B cell (primary cell): ENCODE measurements at regions not wholly inside any gene's neighbourhood (a gene's known extent, or its start where the extent isn't known, plus 50 kb on each side); places are given as distances from the start of the nearest gene placed in this dataset.

Experiments used
- ATAC-seq: fragments of 200-7000 bp; cut with Tn5 transposase; one replicate; pipeline ENCODE4 v1.10.0; 2021; ENCODE audit warnings: low read depth, mild to moderate bottlenecking, moderate number of reproducible peaks, moderate library complexity
- CTCF ChIA-PET: fragments of 350-600 bp; sonication (Branson Sonifier 250); formaldehyde crosslinking; loops from one replicate; lab custom pipeline; 2021; ENCODE audit warnings: antibody characterized with exemption, inconsistent platforms; lab: Charles Lee
- POLR2A ChIA-PET: fragments of 350-600 bp; sonication (Branson Sonifier 250); formaldehyde crosslinking; loops from one replicate; lab custom pipeline; 2021; ENCODE audit warnings: antibody characterized with exemption; lab: Charles Lee
- DNase-seq: peaks from one replicate; pipeline ENCODE4 v3.0.0; 2013
- H2AFZ ChIP-seq: 2 replicates; pipeline ENCODE4 v1.6.1; 2012; ENCODE audit warnings: mild to moderate bottlenecking, low read depth, low read length; ENCODE audit not compliant: insufficient read depth, poor library complexity, severe bottlenecking
- H3K27ac ChIP-seq, 2 donors: 1 replicate in 1 of 2; 2 replicates in 1 of 2; pipeline ENCODE4 v1.5.1; 2012 to 2013; ENCODE audit warnings: low read length in 2 of 2, mild to moderate bottlenecking in 2 of 2, moderate library complexity in 1 of 2
- H3K27me3 ChIP-seq, 4 experiments: fragments of 200-600 bp in 1 of 4; sonication (generic) in 1 of 4; replicated peaks in 1 of 4; 1 replicate in 2 of 4; 2 replicates in 2 of 4; pipeline versions ENCODE4 v1.6.1 to v1.7.0; 2013 to 2016; ENCODE audit warnings: low read length in 3 of 4, mild to moderate bottlenecking in 2 of 4, mixed read lengths in 1 of 4, moderate library complexity in 1 of 4; ENCODE audit not compliant: insufficient read depth in 4 of 4, control insufficient read depth in 3 of 4; ENCODE audit errors: control extremely low read depth in 1 of 4
- H3K36me3 ChIP-seq, 2 experiments: replicated peaks in 1 of 2; 1 replicate in 1 of 2; 2 replicates in 1 of 2; pipeline versions ENCODE4 v1.6.1 to v1.7.1; 2013; ENCODE audit warnings: low read length in 1 of 2; ENCODE audit not compliant: insufficient read depth in 2 of 2, control insufficient read depth in 1 of 2; ENCODE audit errors: control extremely low read depth in 1 of 2, extremely low read depth in 1 of 2
- H3K4me1 ChIP-seq, 2 donors: fragments of 200-600 bp in 1 of 2; sonication (generic) in 1 of 2; 1 replicate in 1 of 2; 2 replicates in 1 of 2; pipeline versions ENCODE4 v1.5.1 to v1.6.1; 2013 to 2017; ENCODE audit warnings: low read length in 2 of 2; ENCODE audit not compliant: control insufficient read depth in 2 of 2, insufficient read depth in 2 of 2
- H3K4me2 ChIP-seq: replicated peaks from 2 replicates; pipeline ENCODE3; 2012; ENCODE audit warnings: mild to moderate bottlenecking, low read depth, low read length; ENCODE audit not compliant: poor library complexity, severe bottlenecking
- H3K4me3 ChIP-seq, 5 experiments: fragments of 200-600 bp in 1 of 5; sonication (generic) in 1 of 5; 1 replicate in 3 of 5; 2 replicates in 2 of 5; pipeline versions ENCODE4 v1.5.1 to v1.7.0; 2011 to 2016; ENCODE audit warnings: low read length in 4 of 5, mild to moderate bottlenecking in 4 of 5, low read depth in 2 of 5, control low read depth in 1 of 5, moderate library complexity in 1 of 5; ENCODE audit not compliant: insufficient read depth in 1 of 5; ENCODE audit errors: control extremely low read depth in 1 of 5, extremely low read depth in 1 of 5
- H3K79me2 ChIP-seq: fragments of 200-600 bp; sonication (generic); one replicate; pipeline ENCODE4 v1.6.0; 2016; ENCODE audit warnings: low read length; ENCODE audit not compliant: control insufficient read depth, insufficient read depth
- H3K9ac ChIP-seq: fragments of 200-600 bp; sonication (generic); 2 replicates; pipeline ENCODE4 v1.6.1; 2017; ENCODE audit warnings: mild to moderate bottlenecking, low read length, moderate library complexity
- H3K9me3 ChIP-seq, 3 donors: one replicate each; pipeline versions ENCODE4 v1.6.1 to v1.7.1; 2013; ENCODE audit warnings: low read length in 2 of 3; ENCODE audit not compliant: control insufficient read depth in 2 of 3, insufficient read depth in 1 of 3; ENCODE audit errors: control extremely low read depth in 1 of 3
- H4K20me1 ChIP-seq: 2 replicates; pipeline ENCODE4 v1.6.0; 2012; ENCODE audit warnings: mild to moderate bottlenecking, low read length; ENCODE audit not compliant: insufficient read depth, control insufficient read depth, poor library complexity, severe bottlenecking
- H3K27ac Mint-ChIP-seq: one replicate; pipeline ENCODE4 v1.8.0; 2021; ENCODE audit warnings: mixed read lengths
- H3K27me3 Mint-ChIP-seq: one replicate; pipeline ENCODE4 v1.8.0; 2021; ENCODE audit warnings: mixed read lengths
- H3K4me1 Mint-ChIP-seq: one replicate; pipeline ENCODE4 v1.8.0; 2021; ENCODE audit warnings: mixed read lengths
- H3K4me3 Mint-ChIP-seq: one replicate; pipeline ENCODE4 v1.8.0; 2021; ENCODE audit warnings: mixed read lengths
- H3K9me3 Mint-ChIP-seq: one replicate; pipeline ENCODE4 v1.8.0; 2022; ENCODE audit warnings: mixed read lengths; ENCODE audit not compliant: insufficient read depth
- CTCF ChIP-seq: fragments of 200-600 bp; IDR thresholded peaks from one replicate; pipeline ENCODE4 v1.8.0; 2022; ENCODE audit warnings: antibody characterized with exemption, mild to moderate bottlenecking
- EZH2 ChIP-seq: IDR thresholded peaks from 2 replicates; pipeline ENCODE4 v1.6.1; 2012; ENCODE audit warnings: borderline replicate concordance, low read depth, mild to moderate bottlenecking, moderate library complexity, low read length; ENCODE audit not compliant: insufficient read depth, poor library complexity, severe bottlenecking
- WGBS: methylation state at CpG from one replicate; pipeline ENCODE4 v1.1.5; 2013; ENCODE audit warnings: missing lambda C conversion rate; ENCODE audit not compliant: insufficient coverage; 5-methylcytosine and 5-hydroxymethylcytosine counted together
- intact Hi-C: fragments of 100-400 bp; cut with micrococcal nuclease; formaldehyde crosslinking; loops from one replicate; pipeline ENCODE4 v1.10.0; 2022

GRCh38 chr5:6118691-6119090, 259.7 kb downstream of the MED10 start:
- Histone ChIP-seq H3K4me2 (no peak overlapping the region), H4K20me1 (no peaks in the 10 kb centered on the region), H3K79me2 (no peaks in the 10 kb centered on the region), H3K27me3 (no peaks in the 10 kb centered on the region), H3K4me1 (no peaks in the 10 kb centered on the region), H3K36me3 (no peaks in the 10 kb centered on the region), H3K9me3 (peaks cover 0 to 6% (median under 1%) of the 10 kb centered on the region in 3 donors), H2AFZ (no peak overlapping the region), H3K27ac (no peak overlapping the region), H3K9ac (no peak overlapping the region), H3K4me3 (no peak overlapping the region)
- H3K27me3 Mint-ChIP-seq, result peaks cover 15% of the 10 kb centered on the region
- no peak overlapping the region for H3K27ac Mint-ChIP-seq
- CTCF ChIA-PET, result no interaction called here
- POLR2A ChIA-PET, result no interaction called here
- intact Hi-C loops, result no loop called here
- no peak overlapping the region for H3K4me3 Mint-ChIP-seq
- ATAC-seq (no peak), DNase-seq (no peak)
- H3K4me1 Mint-ChIP-seq, result no peaks in the 10 kb centered on the region
- peaks cover 5% of the 10 kb centered on the region for H3K9me3 Mint-ChIP-seq
- WGBS, result 92% methylated on average over 2 of the region's 4 CpGs
- TF ChIP-seq EZH2 (no peak), CTCF (no peak)

GRCh38 chr5:6117212-6117611, 261.1 kb downstream of the MED10 start:
- Histone ChIP-seq H3K27me3 (no peaks in the 10 kb centered on the region), H3K4me2 (no peak overlapping the region), H3K4me3 (no peak overlapping the region), H3K9me3 (peaks cover 0 to 3% (median 0%) of the 10 kb centered on the region in 3 donors), H3K9ac (no peak overlapping the region), H3K79me2 (no peaks in the 10 kb centered on the region), H4K20me1 (no peaks in the 10 kb centered on the region), H3K36me3 (no peaks in the 10 kb centered on the region), H2AFZ (no peak overlapping the region), H3K27ac (no peak overlapping the region), H3K4me1 (no peaks in the 10 kb centered on the region)
- intact Hi-C loops, result no loop called here
- peaks cover 15% of the 10 kb centered on the region for H3K27me3 Mint-ChIP-seq
- no peak for DNase-seq
- no CpG with 5 or more reads among the region's 1 CpG for WGBS
- H3K27ac Mint-ChIP-seq, result no peak overlapping the region
- ATAC-seq, result no peak
- CTCF ChIA-PET, result interaction anchor here (0.7 kb wide), 1 partner anchor 531 kb away, joined by 3 read pairs; no protein-coding TSS in a partner anchor
- no peak overlapping the region for H3K4me3 Mint-ChIP-seq
- POLR2A ChIA-PET, result no interaction called here
- TF ChIP-seq CTCF, result no peak
- TF ChIP-seq EZH2, result no peak
- H3K9me3 Mint-ChIP-seq, result peaks cover 2% of the 10 kb centered on the region
- H3K4me1 Mint-ChIP-seq, result no peaks in the 10 kb centered on the region
